ENCODE measurements at regions not wholly inside any gene's neighbourhood (a gene's known extent, or its start where the extent isn't known, plus 50 kb on each side); places are given as distances from the start of the nearest gene placed in this dataset.

GRCh38 chr2:183799761-183800160 is 675.5 kb downstream of the NUP35 start:
- Histone ChIP-seq H3K9ac (no peak overlapping the region), H3K9me2 (ENCODE audit: insufficient read depth) (no peaks in the 10 kb centered on the region), H3K9me3 (ENCODE audit: low read depth) (no peaks in the 10 kb centered on the region), H3K79me2 (ENCODE audit: insufficient read depth) (no peaks in the 10 kb centered on the region), H3K27me3 (replicated peaks; ENCODE audit: insufficient read depth) (no peaks in the 10 kb centered on the region), H3K4me1 (ENCODE audit: insufficient read depth) (no peaks in the 10 kb centered on the region), H4K20me1 (ENCODE audit: insufficient read depth) (no peaks in the 10 kb centered on the region), H3K27ac (no peak overlapping the region), H3F3A (ENCODE audit: insufficient read depth) (no peaks in the 10 kb centered on the region), H3K4me3 (no peak overlapping the region), H3K4me2 (ENCODE audit: unreplicated experiment) (no peak overlapping the region), H2AFZ (no peak overlapping the region), H3K36me3 (ENCODE audit: low read depth) (no peaks in the 10 kb centered on the region)
- TF ChIP-seq EZH2phosphoT487 (IDR thresholded peaks at IDR 0.05; ENCODE audit: insufficient read depth, low read depth): no peak
- TF ChIP-seq EZH2 (IDR thresholded peaks at IDR 0.05; ENCODE audit: insufficient read depth, poor library complexity, severe bottlenecking): no peak
- no peak for DNase-seq
- 32 to 38% methylated on average over 3 of the region's 3 CpGs for WGBS, 2 experiments (ENCODE audit: low coverage in 1 of 2, low lambda C conversion rate in 2 of 2, missing lambda C conversion rate in 2 of 2)
- in situ Hi-C loops (cut with MboI): no loop called here

- no peak for TF ChIP-seq EZH2phosphoT487 (IDR thresholded peaks at IDR 0.05; ENCODE audit: insufficient read depth, low read depth)
- TF ChIP-seq EZH2 (IDR thresholded peaks at IDR 0.05; ENCODE audit: insufficient read depth, poor library complexity, severe bottlenecking): no peak
- no peak overlapping the region for H3K9ac ChIP-seq
- no peaks in the 10 kb centered on the region for H4K20me1 ChIP-seq (ENCODE audit: insufficient read depth)
- no peaks in the 10 kb centered on the region for H3K79me2 ChIP-seq (ENCODE audit: insufficient read depth)
- H2AFZ ChIP-seq: no peak overlapping the region
- no peak overlapping the region for H3K4me2 ChIP-seq (ENCODE audit: unreplicated experiment)
- no peak for DNase-seq
- no peaks in the 10 kb centered on the region for H3K27me3 ChIP-seq (replicated peaks; ENCODE audit: insufficient read depth)
- H3K9me2 ChIP-seq (ENCODE audit: insufficient read depth): no peaks in the 10 kb centered on the region
- no peak overlapping the region for H3K27ac ChIP-seq
- in situ Hi-C loops (cut with MboI): no loop called here
- H3F3A ChIP-seq (ENCODE audit: insufficient read depth): no peaks in the 10 kb centered on the region
- no peak overlapping the region for H3K4me3 ChIP-seq
- no peaks in the 10 kb centered on the region for H3K36me3 ChIP-seq (ENCODE audit: low read depth)
- H3K4me1 ChIP-seq (ENCODE audit: insufficient read depth): no peaks in the 10 kb centered on the region
- no peaks in the 10 kb centered on the region for H3K9me3 ChIP-seq (ENCODE audit: low read depth)
Measured at GRCh38 chr2:183803596-183803995, 679.4 kb downstream of the NUP35 start.

GRCh38 chr2:183807870-183808269 is 683.6 kb downstream of the NUP35 start:
- H3K4me2 ChIP-seq (ENCODE audit: unreplicated experiment): no peak overlapping the region

GRCh38 chr2:183809404-183809803 is 685.2 kb downstream of the NUP35 start:
- Histone ChIP-seq H3F3A (ENCODE audit: insufficient read depth) (no peaks in the 10 kb centered on the region), H3K4me1 (ENCODE audit: insufficient read depth) (no peaks in the 10 kb centered on the region), H3K9ac (no peak overlapping the region), H3K79me2 (ENCODE audit: insufficient read depth) (no peaks in the 10 kb centered on the region), H2AFZ (no peak overlapping the region), H3K9me2 (ENCODE audit: insufficient read depth) (no peaks in the 10 kb centered on the region), H3K4me2 (ENCODE audit: unreplicated experiment) (no peak overlapping the region), H3K36me3 (ENCODE audit: low read depth) (no peaks in the 10 kb centered on the region), H3K27ac (no peak overlapping the region), H3K9me3 (ENCODE audit: low read depth) (peaks cover 2% of the 10 kb centered on the region), H3K27me3 (replicated peaks; ENCODE audit: insufficient read depth) (no peaks in the 10 kb centered on the region), H3K4me3 (no peak overlapping the region), H4K20me1 (ENCODE audit: insufficient read depth) (no peaks in the 10 kb centered on the region)
- WGBS, 2 experiments (ENCODE audit: low coverage in 1 of 2, low lambda C conversion rate in 2 of 2, missing lambda C conversion rate in 2 of 2): 42 to 44% methylated on average over 3 of the region's 3 CpGs
- in situ Hi-C loops (cut with MboI): no loop called here
- DNase-seq: no peak
- no peak for TF ChIP-seq EZH2 (IDR thresholded peaks at IDR 0.05; ENCODE audit: insufficient read depth, poor library complexity, severe bottlenecking)
- TF ChIP-seq EZH2phosphoT487 (IDR thresholded peaks at IDR 0.05; ENCODE audit: insufficient read depth, low read depth): no peak

More at GRCh38 chr2:183807870-183808269, 683.6 kb downstream of the NUP35 start:
- H3F3A ChIP-seq (ENCODE audit: insufficient read depth): no peaks in the 10 kb centered on the region
- H3K27me3 ChIP-seq (replicated peaks; ENCODE audit: insufficient read depth): no peaks in the 10 kb centered on the region
- H3K4me1 ChIP-seq (ENCODE audit: insufficient read depth): no peaks in the 10 kb centered on the region
- no peaks in the 10 kb centered on the region for H3K9me2 ChIP-seq (ENCODE audit: insufficient read depth)
- H3K36me3 ChIP-seq (ENCODE audit: low read depth): no peaks in the 10 kb centered on the region
- DNase-seq: no peak
- no peak overlapping the region for H3K4me3 ChIP-seq
- in situ Hi-C loops (cut with MboI): no loop called here
- TF ChIP-seq EZH2 (IDR thresholded peaks at IDR 0.05; ENCODE audit: insufficient read depth, poor library complexity, severe bottlenecking) (no peak), EZH2phosphoT487 (IDR thresholded peaks at IDR 0.05; ENCODE audit: insufficient read depth, low read depth) (no peak)
- no peak overlapping the region for H2AFZ ChIP-seq
- H3K9me3 ChIP-seq (ENCODE audit: low read depth): no peaks in the 10 kb centered on the region
- H3K27ac ChIP-seq: no peak overlapping the region
- no peaks in the 10 kb centered on the region for H4K20me1 ChIP-seq (ENCODE audit: insufficient read depth)
- H3K9ac ChIP-seq: no peak overlapping the region
- WGBS, 2 experiments (ENCODE audit: low coverage in 1 of 2, low lambda C conversion rate in 2 of 2, missing lambda C conversion rate in 2 of 2): 29 to 40% methylated on average over 3 of the region's 3 CpGs
- H3K79me2 ChIP-seq (ENCODE audit: insufficient read depth): no peaks in the 10 kb centered on the region

GRCh38 chr2:183811281-183811680 is 687.0 kb downstream of the NUP35 start:
- Histone ChIP-seq H3K27ac (no peak overlapping the region), H3K36me3 (ENCODE audit: low read depth) (no peaks in the 10 kb centered on the region), H2AFZ (no peak overlapping the region), H3K4me2 (ENCODE audit: unreplicated experiment) (no peak overlapping the region), H4K20me1 (ENCODE audit: insufficient read depth) (no peaks in the 10 kb centered on the region), H3K27me3 (replicated peaks; ENCODE audit: insufficient read depth) (no peaks in the 10 kb centered on the region), H3K9ac (no peak overlapping the region), H3K9me2 (ENCODE audit: insufficient read depth) (no peaks in the 10 kb centered on the region), H3F3A (ENCODE audit: insufficient read depth) (no peaks in the 10 kb centered on the region), H3K79me2 (ENCODE audit: insufficient read depth) (no peaks in the 10 kb centered on the region), H3K4me3 (no peak overlapping the region), H3K9me3 (ENCODE audit: low read depth) (peaks cover 2% of the 10 kb centered on the region), H3K4me1 (ENCODE audit: insufficient read depth) (no peaks in the 10 kb centered on the region)
- DNase-seq: no peak
- in situ Hi-C loops (cut with MboI): no loop called here
- no peak for TF ChIP-seq EZH2 (IDR thresholded peaks at IDR 0.05; ENCODE audit: insufficient read depth, poor library complexity, severe bottlenecking)
- no peak for TF ChIP-seq EZH2phosphoT487 (IDR thresholded peaks at IDR 0.05; ENCODE audit: insufficient read depth, low read depth)
- 42 to 48% methylated on average over 1 of the region's 1 CpG for WGBS, 2 experiments (ENCODE audit: low coverage in 1 of 2, low lambda C conversion rate in 2 of 2, missing lambda C conversion rate in 2 of 2)

All from GM23248 (cell line).